SK-N-SH (cell line): ENCODE measurements at regions not wholly inside any gene's neighbourhood (a gene's known extent, or its start where the extent isn't known, plus 50 kb on each side); places are given as distances from the start of the nearest gene placed in this dataset.

Experiments used
- CTCF ChIA-PET: fragments of 300-600, 350-600 bp; formaldehyde crosslinking; extraction: SDS; loops from one replicate; lab custom pipeline; 2021; lab: Yijun Ruan, JAX
- POLR2A ChIA-PET: fragments of 350-600 bp; sonication (Branson Sonifier 250); formaldehyde crosslinking; extraction: SDS; loops from one replicate; lab custom pipeline; 2020; ENCODE audit warnings: antibody characterized with exemption, inconsistent platforms; lab: Yijun Ruan, JAX
- DNase-seq: peaks from one replicate; pipeline ENCODE4 v3.0.0; 2012
- H2AFZ ChIP-seq: fragments of 200-600 bp; sonication (generic); 2 replicates; pipeline ENCODE4 v1.8.1; 2016; ENCODE audit warnings: antibody characterized with exemption, mild to moderate bottlenecking, low read depth
- H3F3A ChIP-seq: fragments of 200-600 bp; sonication (generic); replicated peaks from 2 replicates; pipeline ENCODE3; 2016; ENCODE audit warnings: antibody characterized with exemption, mild to moderate bottlenecking; ENCODE audit not compliant: insufficient read depth
- H3K27ac ChIP-seq, 2 experiments: fragments of 200-500 bp in 1 of 2; fragments of 200-600 bp in 1 of 2; sonication (Bioruptor generic) in 1 of 2; sonication (generic), shearing (Covaris generic) in 1 of 2; 2 replicates each; pipeline versions ENCODE4 v1.5.1 to v1.6.1; 2014 to 2016; ENCODE audit warnings: low read depth in 2 of 2, inconsistent platforms in 1 of 2, low read length in 1 of 2, mild to moderate bottlenecking in 1 of 2, mixed read lengths in 1 of 2
- H3K27me3 ChIP-seq: fragments of 200-600 bp; sonication (generic), shearing (Covaris generic); 2 replicates; pipeline ENCODE4 v1.6.1; 2016; ENCODE audit warnings: mixed run types; ENCODE audit not compliant: insufficient read depth
- H3K36me3 ChIP-seq, 2 experiments: fragments of 200-500 bp in 1 of 2; fragments of 200-600 bp in 1 of 2; sonication (Bioruptor generic) in 1 of 2; sonication (generic) in 1 of 2; replicated peaks in 1 of 2; 2 replicates each; pipeline versions ENCODE3 to v1.5.1; 2014 to 2016; ENCODE audit warnings: low read length in 1 of 2, mild to moderate bottlenecking in 1 of 2; ENCODE audit not compliant: insufficient read depth in 2 of 2, control insufficient read depth in 1 of 2
- H3K4me1 ChIP-seq, 2 experiments: fragments of 200-500 bp in 1 of 2; fragments of 200-600 bp in 1 of 2; sonication (Bioruptor generic) in 1 of 2; sonication (generic), shearing (Covaris generic) in 1 of 2; 2 replicates each; pipeline versions ENCODE4 v1.5.1 to v1.6.1; 2014 to 2016; ENCODE audit warnings: low read depth in 1 of 2, low read length in 1 of 2, mixed run types in 1 of 2; ENCODE audit not compliant: insufficient read depth in 2 of 2, control insufficient read depth in 1 of 2
- H3K4me2 ChIP-seq: fragments of 200-600 bp; sonication (generic), shearing (Covaris generic); 2 replicates; pipeline ENCODE4 v1.6.1; 2017; ENCODE audit warnings: mixed run types
- H3K4me3 ChIP-seq, 2 experiments: fragments of 200-500 bp in 1 of 2; fragments of 200-600 bp in 1 of 2; sonication (Bioruptor generic) in 1 of 2; sonication (generic), shearing (Covaris generic) in 1 of 2; 2 replicates each; pipeline versions ENCODE4 v1.5.1 to v1.8.1; 2014 to 2016; ENCODE audit warnings: low read depth in 2 of 2, inconsistent platforms in 1 of 2, low read length in 1 of 2, mild to moderate bottlenecking in 1 of 2, mixed read lengths in 1 of 2, moderate library complexity in 1 of 2
- H3K79me2 ChIP-seq: fragments of 200-600 bp; sonication (generic); 2 replicates; pipeline ENCODE4 v1.8.1; 2017; ENCODE audit warnings: mild to moderate bottlenecking; ENCODE audit not compliant: insufficient read depth
- H3K9ac ChIP-seq: fragments of 200-600 bp; sonication (generic); 2 replicates; pipeline ENCODE4 v1.6.1; 2017; ENCODE audit warnings: mixed run types
- H3K9me2 ChIP-seq: fragments of 200-600 bp; sonication (generic); 2 replicates; pipeline ENCODE4 v1.6.1; 2017; ENCODE audit warnings: mixed run types
- H3K9me3 ChIP-seq: fragments of 200-600 bp; sonication (generic); 2 replicates; pipeline ENCODE4 v1.6.1; 2017; ENCODE audit warnings: mixed run types, mild to moderate bottlenecking, moderate library complexity
- H4K20me1 ChIP-seq: fragments of 200-600 bp; sonication (generic); 2 replicates; pipeline ENCODE4 v1.6.1; 2017; ENCODE audit warnings: mild to moderate bottlenecking, mixed run types; ENCODE audit not compliant: insufficient read depth
- CHD2 ChIP-seq: fragments of 150-350 bp; IDR thresholded peaks from 2 replicates; pipeline ENCODE4 v1.6.1; 2018; ENCODE audit warnings: low read length; ENCODE audit not compliant: partially characterized antibody
- ELF1 ChIP-seq: IDR thresholded peaks from 2 replicates; pipeline ENCODE4 v1.4.0; 2012
- EP300 ChIP-seq, 2 experiments: IDR thresholded peaks; 2 replicates each; pipeline versions ENCODE4 v1.4.0 to v1.6.1; 2012; ENCODE audit warnings: borderline replicate concordance in 1 of 2, low read depth in 1 of 2, low read length in 1 of 2
- EZH2phosphoT487 ChIP-seq: fragments of 200-600 bp; sonication (generic); IDR thresholded peaks from 2 replicates; pipeline ENCODE4 v1.6.1; 2017; ENCODE audit warnings: low read depth, mixed run types, mild to moderate bottlenecking, antibody characterized with exemption, moderate library complexity, borderline replicate concordance
- FOSL2 ChIP-seq: IDR thresholded peaks from 2 replicates; pipeline ENCODE4 v1.4.0; 2012; ENCODE audit warnings: low read depth, mild to moderate bottlenecking, moderate library complexity, borderline replicate concordance
- FOXJ3 ChIP-seq: sonication (generic); formaldehyde crosslinking; IDR thresholded peaks from 2 replicates; pipeline ENCODE4 v1.5.1; 2020; ENCODE audit warnings: mild to moderate bottlenecking, missing genetic modification reagents
- FOXM1 ChIP-seq: IDR thresholded peaks from 2 replicates; pipeline ENCODE4 v1.4.0; 2012; ENCODE audit warnings: low read depth, mild to moderate bottlenecking
- GABPA ChIP-seq: IDR thresholded peaks from 2 replicates; pipeline ENCODE4 v1.4.0; 2012; ENCODE audit warnings: low read depth, mild to moderate bottlenecking
- GATA2 ChIP-seq: sonication (generic); formaldehyde crosslinking; IDR thresholded peaks from 2 replicates; pipeline ENCODE4 v1.5.0; 2020; ENCODE audit warnings: mild to moderate bottlenecking, missing genetic modification reagents
- JUND ChIP-seq: IDR thresholded peaks from 2 replicates; pipeline ENCODE4 v1.4.0; 2012
- MAX ChIP-seq: IDR thresholded peaks from 2 replicates; pipeline ENCODE4 v1.4.0; 2012; ENCODE audit warnings: low read depth
- MEF2A ChIP-seq: IDR thresholded peaks from 2 replicates; pipeline ENCODE4 v1.4.0; 2012; ENCODE audit warnings: low read depth, borderline replicate concordance
- MXI1 ChIP-seq: IDR thresholded peaks from 2 replicates; pipeline ENCODE4 v1.6.1; 2012; ENCODE audit warnings: mild to moderate bottlenecking, low read depth, low read length, improper control_type of control experiment
- NFIC ChIP-seq: IDR thresholded peaks from 2 replicates; pipeline ENCODE4 v1.4.0; 2012; ENCODE audit warnings: borderline replicate concordance
- NRF1 ChIP-seq: IDR thresholded peaks from 2 replicates; pipeline ENCODE4 v1.6.1; 2012; ENCODE audit warnings: low read depth, mild to moderate bottlenecking, low read length
- POLR2AphosphoS5 ChIP-seq: IDR thresholded peaks from 2 replicates; pipeline ENCODE4 v1.6.1; 2012; ENCODE audit warnings: low read depth, low read length
- RCOR1 ChIP-seq: fragments of 150-350 bp; IDR thresholded peaks from 2 replicates; pipeline ENCODE4 v1.6.1; 2017; ENCODE audit warnings: antibody characterized with exemption, low read length
- SIN3A ChIP-seq: IDR thresholded peaks from 2 replicates; pipeline ENCODE4 v1.6.1; 2012; ENCODE audit warnings: low read depth, mild to moderate bottlenecking, low read length, moderate library complexity, borderline replicate concordance
- SMC3 ChIP-seq: IDR thresholded peaks from 2 replicates; pipeline ENCODE4 v1.6.1; 2012; ENCODE audit warnings: low read depth, low read length, improper control_type of control experiment
- TCF12 ChIP-seq: IDR thresholded peaks from 2 replicates; pipeline ENCODE4 v1.4.0; 2012
- USF1 ChIP-seq: IDR thresholded peaks from 2 replicates; pipeline ENCODE4 v1.4.0; 2012; ENCODE audit warnings: low read depth, borderline replicate concordance
- WGBS: methylation state at CpG from one replicate; pipeline ENCODE4 v1.1.6; 2017; ENCODE audit warnings: low lambda C conversion rate; 5-methylcytosine and 5-hydroxymethylcytosine counted together
- TF ChIP-seq, protein P1 (sequence below): fragments of 200-600 bp; sonication (generic); IDR thresholded peaks from 2 replicates; pipeline ENCODE4 v1.6.1; 2017; ENCODE audit warnings: antibody characterized with exemption, mild to moderate bottlenecking, moderate library complexity
- TF ChIP-seq, protein P2 (sequence below): IDR thresholded peaks from 2 replicates; pipeline ENCODE4; 2012

DNA sequence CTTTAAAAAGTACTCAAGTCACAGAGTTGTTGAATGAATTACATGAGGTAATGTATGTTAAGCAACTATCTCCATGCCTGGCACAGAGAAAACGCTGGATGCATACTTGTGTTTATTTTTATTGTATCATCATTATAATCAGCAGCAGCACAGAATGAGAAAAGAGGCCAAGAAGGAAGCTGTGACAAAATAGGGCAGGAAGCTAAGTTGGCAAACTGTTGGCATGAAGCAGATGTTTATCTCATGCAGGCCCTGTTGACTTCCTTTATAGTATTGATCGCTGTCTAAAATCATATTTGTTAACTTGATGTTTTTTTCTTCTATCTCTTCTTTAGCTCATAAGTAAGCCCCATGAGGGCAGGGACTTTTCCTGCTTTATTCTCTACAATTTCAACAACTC is 466.6 kb downstream of the TRHDE start:
- Histone ChIP-seq H3K4me3 (no peak overlapping the region), H3K27ac (no peak overlapping the region), H3K9me2 (no peaks in the 10 kb centered on the region), H3K4me1 (no peaks in the 10 kb centered on the region; a peak in 1 of 4 replicates), H3K79me2 (no peaks in the 10 kb centered on the region), H3K9ac (no peak overlapping the region), H2AFZ (no peak overlapping the region), H3K4me2 (no peak overlapping the region), H3K36me3 (no peaks in the 10 kb centered on the region), H3F3A (no peaks in the 10 kb centered on the region), H3K27me3 (no peaks in the 10 kb centered on the region), H4K20me1 (no peaks in the 10 kb centered on the region), H3K9me3 (0 out of 2 replicates have a peak, but pooled peaks cover 5% of the 10 kb centered on the region)
- ChIA-PET POLR2A (no interaction called here), CTCF (no interaction called here)
- WGBS: 33% methylated on average over 2 of the region's 2 CpGs
- no peak for DNase-seq
- TF ChIP-seq EZH2phosphoT487 (no peak), GATA2 (CRISPR knock-in tag) (no peak), JUND (no peak), SIN3A (no peak), FOSL2 (no peak), RCOR1 (no peak), FOXM1 (no peak), GABPA (no peak), ELF1 (no peak), MEF2A (no peak), TCF12 (no peak), POLR2AphosphoS5 (no peak), SMC3 (no peak), FOXJ3 (no peak), MXI1 (no peak)
- TF ChIP-seq, protein P1, sequence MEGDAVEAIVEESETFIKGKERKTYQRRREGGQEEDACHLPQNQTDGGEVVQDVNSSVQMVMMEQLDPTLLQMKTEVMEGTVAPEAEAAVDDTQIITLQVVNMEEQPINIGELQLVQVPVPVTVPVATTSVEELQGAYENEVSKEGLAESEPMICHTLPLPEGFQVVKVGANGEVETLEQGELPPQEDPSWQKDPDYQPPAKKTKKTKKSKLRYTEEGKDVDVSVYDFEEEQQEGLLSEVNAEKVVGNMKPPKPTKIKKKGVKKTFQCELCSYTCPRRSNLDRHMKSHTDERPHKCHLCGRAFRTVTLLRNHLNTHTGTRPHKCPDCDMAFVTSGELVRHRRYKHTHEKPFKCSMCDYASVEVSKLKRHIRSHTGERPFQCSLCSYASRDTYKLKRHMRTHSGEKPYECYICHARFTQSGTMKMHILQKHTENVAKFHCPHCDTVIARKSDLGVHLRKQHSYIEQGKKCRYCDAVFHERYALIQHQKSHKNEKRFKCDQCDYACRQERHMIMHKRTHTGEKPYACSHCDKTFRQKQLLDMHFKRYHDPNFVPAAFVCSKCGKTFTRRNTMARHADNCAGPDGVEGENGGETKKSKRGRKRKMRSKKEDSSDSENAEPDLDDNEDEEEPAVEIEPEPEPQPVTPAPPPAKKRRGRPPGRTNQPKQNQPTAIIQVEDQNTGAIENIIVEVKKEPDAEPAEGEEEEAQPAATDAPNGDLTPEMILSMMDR: no peak

GRCh38 chr12:72740064-72740463 is 467.9 kb downstream of the TRHDE start:
- Histone ChIP-seq H3K9me2 (no peaks in the 10 kb centered on the region), H2AFZ (no peak overlapping the region), H3K9me3 (0 out of 2 replicates have a peak, but pooled peaks cover 5% of the 10 kb centered on the region), H3K4me1 (no peaks in the 10 kb centered on the region), H4K20me1 (no peaks in the 10 kb centered on the region), H3K36me3 (no peaks in the 10 kb centered on the region), H3K27ac (no peak overlapping the region), H3K27me3 (no peaks in the 10 kb centered on the region), H3K79me2 (no peaks in the 10 kb centered on the region), H3K9ac (no peak overlapping the region), H3K4me2 (no peak overlapping the region), H3K4me3 (no peak overlapping the region), H3F3A (no peaks in the 10 kb centered on the region)
- 57% methylated on average over 1 of the region's 1 CpG for WGBS
- TF ChIP-seq, protein P1: no peak
- TF ChIP-seq, protein P2, sequence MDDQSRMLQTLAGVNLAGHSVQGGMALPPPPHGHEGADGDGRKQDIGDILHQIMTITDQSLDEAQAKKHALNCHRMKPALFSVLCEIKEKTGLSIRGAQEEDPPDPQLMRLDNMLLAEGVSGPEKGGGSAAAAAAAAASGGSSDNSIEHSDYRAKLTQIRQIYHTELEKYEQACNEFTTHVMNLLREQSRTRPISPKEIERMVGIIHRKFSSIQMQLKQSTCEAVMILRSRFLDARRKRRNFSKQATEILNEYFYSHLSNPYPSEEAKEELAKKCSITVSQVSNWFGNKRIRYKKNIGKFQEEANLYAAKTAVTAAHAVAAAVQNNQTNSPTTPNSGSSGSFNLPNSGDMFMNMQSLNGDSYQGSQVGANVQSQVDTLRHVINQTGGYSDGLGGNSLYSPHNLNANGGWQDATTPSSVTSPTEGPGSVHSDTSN: no peak
- TF ChIP-seq USF1 (no peak), MAX (no peak), NRF1 (no peak), RCOR1 (no peak), CHD2 (no peak), FOXM1 (no peak), NFIC (no peak), EP300 (IDR thresholded peaks at IDR 0.05; ENCODE audit: borderline replicate concordance in 1 of 2, low read depth in 1 of 2, low read length in 1 of 2) (no peak), JUND (no peak)
- ChIA-PET POLR2A (no interaction called here), CTCF (no interaction called here)
- no peak for DNase-seq
